GM19397 (cell line): ENCODE measurements at regions not wholly inside any gene's neighbourhood (a gene's known extent, or its start where the extent isn't known, plus 50 kb on each side); places are given as distances from the start of the nearest gene placed in this dataset.

Source experiments
- ATAC-seq: cut with Tn5 transposase; IDR thresholded peaks from one replicate; pipeline ENCODE4 v1.9.1; 2021; ENCODE audit warnings: mild to moderate bottlenecking, moderate library complexity; ENCODE audit not compliant: unreplicated experiment

GRCh38 chr13:80469105-80469852 lies 128.4 kb upstream of the SPRY2 start:
- ATAC-seq = no peak

GRCh38 chr13:80465321-80465720 lies 124.4 kb upstream of the SPRY2 start:
- no peak for ATAC-seq

- ATAC-seq = no peak
Observed at GRCh38 chr13:80463673-80464352, 122.9 kb upstream of the SPRY2 start.

GRCh38 chr13:80462567-80462966 lies 121.6 kb upstream of the SPRY2 start:
- ATAC-seq = no peak

GRCh38 chr13:80462037-80462436 lies 121.1 kb upstream of the SPRY2 start:
- ATAC-seq = no peak

GRCh38 chr13:80458543-80458942 lies 117.6 kb upstream of the SPRY2 start:
- ATAC-seq = no peak

- ATAC-seq = peak; percentile 85
Observed at GRCh38 chr13:80454245-80454644, 113.3 kb upstream of the SPRY2 start.

GRCh38 chr13:80452279-80452678 lies 111.4 kb upstream of the SPRY2 start:
- no peak for ATAC-seq

GRCh38 chr13:80451641-80452040 lies 110.7 kb upstream of the SPRY2 start:
- ATAC-seq = no peak

- ATAC-seq = no peak
Observed at GRCh38 chr13:80450386-80450785, 109.5 kb upstream of the SPRY2 start.

GRCh38 chr13:80448725-80449124 lies 107.8 kb upstream of the SPRY2 start:
- no peak for ATAC-seq

GRCh38 chr13:80447747-80448146 lies 106.8 kb upstream of the SPRY2 start:
- ATAC-seq = no peak

GRCh38 chr13:80444240-80445015 lies 103.5 kb upstream of the SPRY2 start:
- ATAC-seq = no peak

GRCh38 chr13:80442609-80443008 lies 101.7 kb upstream of the SPRY2 start:
- ATAC-seq = no peak

- no peak for ATAC-seq
Observed at GRCh38 chr13:80441968-80442367, 101.0 kb upstream of the SPRY2 start.

GRCh38 chr13:80438521-80438920 lies 97.6 kb upstream of the SPRY2 start:
- ATAC-seq = no peak

GRCh38 chr13:80437231-80437630 lies 96.3 kb upstream of the SPRY2 start:
- no peak for ATAC-seq

GRCh38 chr13:80436571-80437169 lies 95.7 kb upstream of the SPRY2 start:
- no peak for ATAC-seq

- no peak for ATAC-seq
Observed at GRCh38 chr13:80430561-80430960, 89.6 kb upstream of the SPRY2 start.

- ATAC-seq = no peak
Observed at GRCh38 chr13:80428349-80429096, 87.6 kb upstream of the SPRY2 start.

- ATAC-seq = no peak
Observed at GRCh38 chr13:80419416-80419815, 78.5 kb upstream of the SPRY2 start.
